H1 (cell line): ENCODE measurements at regions not wholly inside any gene's neighbourhood (a gene's known extent, or its start where the extent isn't known, plus 50 kb on each side); places are given as distances from the start of the nearest gene placed in this dataset.

ENCODE experiments used
- CTCF ChIA-PET: fragments of 300-600 bp; sonication (Branson Sonifier 250); formaldehyde crosslinking; loops from one replicate; lab custom pipeline; 2021; ENCODE audit not compliant: partially characterized antibody; lab: Charles Lee
- POLR2A ChIA-PET: fragments of 300-600 bp; sonication (Branson Sonifier 250); formaldehyde crosslinking; loops from one replicate; lab custom pipeline; 2021; ENCODE audit warnings: inconsistent platforms; ENCODE audit not compliant: partially characterized antibody; lab: Charles Lee
- DNase-seq, 2 experiments: peaks; one replicate each; pipeline versions ENCODE4 v3.0.0 to v3.0.0-alpha.2; 2010 to 2022; ENCODE audit warnings: low spot score in 2 of 2, low read depth in 1 of 2, mixed read lengths in 1 of 2
- FAIRE-seq: peaks from 2 replicates; lab custom pipeline; 2011; peaks lifted over from hg19 to GRCh38; lab: Jason Lieb, UNC
- H2AFZ ChIP-seq: 2 replicates; pipeline ENCODE4 v1.8.1; 2012; ENCODE audit warnings: low read length, inconsistent platforms
- H2AK5ac ChIP-seq: 2 replicates; pipeline ENCODE4 v1.6.1; 2013; ENCODE audit warnings: low read depth, low read length
- H2BK120ac ChIP-seq: replicated peaks from 2 replicates; pipeline ENCODE3; 2013; ENCODE audit warnings: low read depth, low read length, inconsistent platforms
- H2BK12ac ChIP-seq: 2 replicates; pipeline ENCODE4 v1.6.1; 2013; ENCODE audit warnings: low read depth, low read length
- H2BK15ac ChIP-seq: 2 replicates; pipeline ENCODE4 v1.6.1; 2013; ENCODE audit warnings: low read length
- H2BK20ac ChIP-seq: 2 replicates; pipeline ENCODE4 v1.6.1; 2013; ENCODE audit warnings: low read length
- H2BK5ac ChIP-seq: 2 replicates; pipeline ENCODE4 v1.6.1; 2013; ENCODE audit warnings: low read depth, low read length
- H3K14ac ChIP-seq: 2 replicates; pipeline ENCODE4 v1.6.1; 2013; ENCODE audit warnings: inconsistent platforms; ENCODE audit not compliant: insufficient read length
- H3K18ac ChIP-seq: 2 replicates; pipeline ENCODE4 v1.6.1; 2013; ENCODE audit warnings: low read length; ENCODE audit errors: extremely low read depth
- H3K23ac ChIP-seq: 2 replicates; pipeline ENCODE4 v1.6.1; 2013; ENCODE audit warnings: inconsistent platforms; ENCODE audit not compliant: insufficient read length
- H3K23me2 ChIP-seq: 2 replicates; pipeline ENCODE4 v1.6.1; 2013; ENCODE audit warnings: low read depth, low read length
- H3K27ac ChIP-seq: 2 replicates; pipeline ENCODE4 v1.6.1; 2011; ENCODE audit warnings: low read depth, low read length, inconsistent platforms
- H3K27me3 ChIP-seq, 4 experiments: replicated peaks in 1 of 4; 1 replicate in 1 of 4; 2 replicates in 3 of 4; pipeline versions ENCODE4 v1.6.1 to v1.8.1; 2011 to 2013; ENCODE audit warnings: low read length in 3 of 4, mild to moderate bottlenecking in 3 of 4, inconsistent platforms in 2 of 4, mixed read lengths in 2 of 4, moderate library complexity in 1 of 4; ENCODE audit not compliant: control insufficient read depth in 3 of 4, insufficient read depth in 3 of 4; ENCODE audit errors: extremely low read depth in 1 of 4
- H3K36me3 ChIP-seq, 4 experiments: 2 replicates each; pipeline versions ENCODE4 v1.6.1 to v1.8.1; 2011 to 2013; ENCODE audit warnings: mild to moderate bottlenecking in 4 of 4, low read length in 3 of 4, moderate library complexity in 2 of 4, control low read depth in 1 of 4, inconsistent platforms in 1 of 4; ENCODE audit not compliant: insufficient read depth in 4 of 4, control insufficient read depth in 2 of 4
- H3K4ac ChIP-seq: replicated peaks from 2 replicates; pipeline ENCODE3; 2013; ENCODE audit warnings: low read length, low read depth, mixed read lengths, inconsistent platforms; ENCODE audit not compliant: insufficient read length
- H3K4me1 ChIP-seq, 4 experiments: replicated peaks in 1 of 4; 1 replicate in 1 of 4; 2 replicates in 3 of 4; pipeline versions ENCODE4 v1.6.1 to v1.8.1; 2011 to 2013; ENCODE audit warnings: low read length in 3 of 4, inconsistent platforms in 2 of 4, mixed read lengths in 1 of 4; ENCODE audit not compliant: insufficient read depth in 4 of 4, control insufficient read depth in 3 of 4
- H3K4me2 ChIP-seq, 2 experiments: 2 replicates each; pipeline versions ENCODE4 v1.6.1 to v1.8.1; 2011 to 2013; ENCODE audit warnings: low read depth in 2 of 2, low read length in 2 of 2, control low read depth in 1 of 2, inconsistent platforms in 1 of 2, mild to moderate bottlenecking in 1 of 2; ENCODE audit not compliant: insufficient read depth in 1 of 2
- H3K4me3 ChIP-seq, 4 experiments: fragments of 200-600, 300-600 bp in 1 of 4; sonication (generic), shearing (Covaris generic), sonication (Bioruptor Twin) in 1 of 4; 2 replicates each; pipeline versions ENCODE4 v1.5.1 to v1.8.1; 2011 to 2016; ENCODE audit warnings: low read length in 4 of 4, low read depth in 3 of 4, control low read depth in 2 of 4, inconsistent platforms in 2 of 4, mild to moderate bottlenecking in 2 of 4, mixed read lengths in 1 of 4, moderate library complexity in 1 of 4; ENCODE audit not compliant: insufficient read depth in 2 of 4; ENCODE audit errors: extremely low read depth in 1 of 4
- H3K56ac ChIP-seq: replicated peaks from 2 replicates; pipeline ENCODE3; 2013; ENCODE audit warnings: low read depth, mild to moderate bottlenecking, mixed read lengths, low read length, inconsistent platforms; ENCODE audit not compliant: insufficient read length
- H3K79me1 ChIP-seq: 2 replicates; pipeline ENCODE4 v1.6.1; 2013; ENCODE audit warnings: low read depth, low read length, control low read depth
- H3K79me2 ChIP-seq, 2 experiments: 2 replicates each; pipeline versions ENCODE4 v1.6.1 to v1.8.1; 2012 to 2013; ENCODE audit warnings: low read length in 2 of 2, mild to moderate bottlenecking in 2 of 2, inconsistent platforms in 1 of 2; ENCODE audit not compliant: insufficient read depth in 2 of 2, control insufficient read depth in 1 of 2
- H3K9ac ChIP-seq, 4 experiments: replicated peaks in 1 of 4; 1 replicate in 1 of 4; 2 replicates in 3 of 4; pipeline versions ENCODE4 v1.6.1 to v1.8.1; 2011 to 2013; ENCODE audit warnings: low read depth in 3 of 4, low read length in 3 of 4, control low read depth in 2 of 4, mild to moderate bottlenecking in 2 of 4, moderate library complexity in 2 of 4, inconsistent platforms in 1 of 4; ENCODE audit errors: extremely low read depth in 1 of 4
- H3K9me3 ChIP-seq, 2 experiments: 2 replicates each; pipeline versions ENCODE4 v1.6.1 to v1.8.1; 2012 to 2013; ENCODE audit warnings: mild to moderate bottlenecking in 2 of 2, moderate library complexity in 2 of 2, control low read depth in 1 of 2, inconsistent platforms in 1 of 2, low read depth in 1 of 2, low read length in 1 of 2, mixed read lengths in 1 of 2; ENCODE audit not compliant: insufficient read depth in 2 of 2
- H4K20me1 ChIP-seq, 2 experiments: replicated peaks in 1 of 2; 2 replicates each; pipeline versions ENCODE3 to v1.8.1; 2011 to 2013; ENCODE audit warnings: inconsistent platforms in 2 of 2, low read length in 2 of 2, mild to moderate bottlenecking in 1 of 2; ENCODE audit not compliant: insufficient read depth in 2 of 2, control insufficient read depth in 1 of 2
- H4K5ac ChIP-seq: 2 replicates; pipeline ENCODE4 v1.6.1; 2013; ENCODE audit warnings: low read length, low read depth, mixed read lengths, inconsistent platforms; ENCODE audit not compliant: insufficient read length
- H4K8ac ChIP-seq: 2 replicates; pipeline ENCODE4 v1.8.0; 2013; ENCODE audit warnings: mild to moderate bottlenecking, moderate library complexity, low read length, inconsistent platforms; ENCODE audit not compliant: insufficient read depth; ENCODE audit errors: extremely low read depth
- H4K91ac ChIP-seq: replicated peaks from 2 replicates; pipeline ENCODE3; 2013; ENCODE audit warnings: low read length, mixed read lengths, inconsistent platforms; ENCODE audit not compliant: insufficient read length
- BCL11A ChIP-seq, 2 experiments: IDR thresholded peaks; one replicate each; pipeline ENCODE4 v1.6.1; 2011; ENCODE audit warnings: low read depth in 2 of 2, low read length in 2 of 2, mild to moderate bottlenecking in 2 of 2
- EGR1 ChIP-seq: IDR thresholded peaks from 2 replicates; pipeline ENCODE4 v1.6.1; 2011; ENCODE audit warnings: low read depth, low read length, borderline replicate concordance
- EP300 ChIP-seq, 2 experiments: IDR thresholded peaks; 1 replicate in 1 of 2; 2 replicates in 1 of 2; pipeline ENCODE4 v1.6.1; 2011 to 2012; ENCODE audit warnings: low read depth in 2 of 2, low read length in 2 of 2, mild to moderate bottlenecking in 2 of 2, borderline replicate concordance in 1 of 2, inconsistent platforms in 1 of 2, moderate library complexity in 1 of 2
- HDAC2 ChIP-seq, 2 experiments: fragments of 300-600 bp in 1 of 2; sonication (generic) in 1 of 2; IDR thresholded peaks; 2 replicates each; pipeline ENCODE4 v1.6.1; 2011 to 2012; ENCODE audit warnings: low read depth in 2 of 2, low read length in 2 of 2, mild to moderate bottlenecking in 2 of 2, moderate library complexity in 2 of 2, borderline replicate concordance in 1 of 2, inconsistent platforms in 1 of 2
- HDAC6 ChIP-seq: IDR thresholded peaks from one replicate; pipeline ENCODE4 v1.7.1; 2012; ENCODE audit warnings: low read depth, mild to moderate bottlenecking, inconsistent platforms, low read length, moderate library complexity
- JUND ChIP-seq: IDR thresholded peaks from 2 replicates; pipeline ENCODE4 v1.6.1; 2011; ENCODE audit warnings: mild to moderate bottlenecking, improper control_type of control experiment, low read length
- POU5F1 ChIP-seq: IDR thresholded peaks from 2 replicates; pipeline ENCODE4 v1.6.1; 2011; ENCODE audit warnings: low read depth, mild to moderate bottlenecking, low read length, moderate library complexity
- RNF2 ChIP-seq: fragments of 200-900, 300-1000 bp; sonication (generic); IDR thresholded peaks from 2 replicates; pipeline ENCODE4 v1.7.1; 2016; ENCODE audit warnings: borderline replicate concordance, low read depth, mild to moderate bottlenecking, antibody characterized with exemption, low read length; ENCODE audit not compliant: poor library complexity, severe bottlenecking; ENCODE audit errors: missing control alignments
- SIN3A ChIP-seq, 2 experiments: IDR thresholded peaks in 1 of 2; conservative IDR thresholded peaks in 1 of 2; 2 replicates each; pipeline ENCODE4 v1.6.1; 2011 to 2012; ENCODE audit warnings: low read length in 2 of 2, improper control_type of control experiment in 1 of 2, low read depth in 1 of 2, mild to moderate bottlenecking in 1 of 2
- SIX5 ChIP-seq: IDR thresholded peaks from 2 replicates; pipeline ENCODE4 v1.6.1; 2011; ENCODE audit warnings: mild to moderate bottlenecking, low read depth, low read length
- SP1 ChIP-seq: IDR thresholded peaks from 2 replicates; pipeline ENCODE4 v1.6.1; 2011; ENCODE audit warnings: low read depth, low read length
- SP2 ChIP-seq: IDR thresholded peaks from 2 replicates; pipeline ENCODE4 v1.6.1; 2012; ENCODE audit warnings: mild to moderate bottlenecking, low read length, inconsistent platforms
- SRF ChIP-seq: IDR thresholded peaks from 2 replicates; pipeline ENCODE4 v1.6.1; 2011; ENCODE audit warnings: mild to moderate bottlenecking, low read depth, low read length, moderate library complexity
- TAF1 ChIP-seq: IDR thresholded peaks from 2 replicates; pipeline ENCODE4 v1.6.1; 2011; ENCODE audit warnings: mild to moderate bottlenecking, low read depth, low read length
- TCF12 ChIP-seq: IDR thresholded peaks from 2 replicates; pipeline ENCODE4 v1.6.1; 2011; ENCODE audit warnings: low read depth, mild to moderate bottlenecking, low read length
- WGBS, 2 experiments: shearing (Covaris generic) in 1 of 2; methylation state at CpG; one replicate each; pipeline versions ENCODE4 v1.1.6 to v1.1.7; 2013 to 2015; ENCODE audit warnings: low lambda C conversion rate in 2 of 2, mixed read lengths in 2 of 2, inconsistent platforms in 1 of 2, low coverage in 1 of 2, missing lambda C conversion rate in 1 of 2; ENCODE audit not compliant: insufficient replicate concordance in 2 of 2, insufficient coverage in 1 of 2, insufficient read length in 1 of 2; ENCODE audit errors: extremely low coverage in 1 of 2, missing lambda C conversion rate in 1 of 2; 5-methylcytosine and 5-hydroxymethylcytosine counted together

DNA sequence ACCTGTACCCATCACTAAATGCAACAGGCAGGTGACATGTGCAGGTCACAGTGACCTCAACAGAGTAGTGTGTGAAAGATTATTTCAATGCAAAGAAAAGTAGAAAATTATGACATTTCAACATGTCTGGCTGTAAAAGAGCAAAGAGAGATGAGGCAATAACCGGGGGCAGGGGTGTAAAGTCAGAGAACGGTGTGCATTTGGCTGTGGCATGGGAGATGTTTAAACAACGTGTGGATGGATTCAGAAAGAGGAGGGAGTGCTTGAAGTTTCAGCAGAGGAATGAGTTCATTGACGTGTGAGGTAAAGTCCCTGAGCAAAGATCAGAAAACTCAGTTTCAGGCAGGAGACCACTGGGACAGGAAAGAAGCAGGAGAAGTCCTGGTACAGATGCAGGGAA lies 229.7 kb downstream of the BUD13 start:
- H2AFZ ChIP-seq, result no peak overlapping the region
- ChIA-PET CTCF (no interaction called here), POLR2A (no interaction called here)
- WGBS, 2 experiments, result 84% methylated on average over 4 of the region's 4 CpGs; no CpG with 5 or more reads in 1 of the 2 experiments
- no peak overlapping the region for H3K4me2 ChIP-seq
- no peak overlapping the region for H3K27ac ChIP-seq
- no peaks in the 10 kb centered on the region for H3K36me3 ChIP-seq
- H2BK12ac ChIP-seq, result no peak overlapping the region
- no peak for FAIRE-seq
- no peak overlapping the region for H3K9ac ChIP-seq
- no peaks in the 10 kb centered on the region; a peak in 1 of 7 replicates for H3K4me1 ChIP-seq
- DNase-seq, result no peak
- no peak overlapping the region for H4K5ac ChIP-seq
- H3K23me2 ChIP-seq, result no peaks in the 10 kb centered on the region; the same call in 1 of the 2 replicates
- H4K8ac ChIP-seq, result no peak overlapping the region
- no peak overlapping the region for H3K14ac ChIP-seq
- no peak overlapping the region for H3K18ac ChIP-seq
- no peak overlapping the region for H2BK5ac ChIP-seq
- no peak overlapping the region for H2AK5ac ChIP-seq
- H3K27me3 ChIP-seq, result peaks cover 0 to 4% (median 2%) of the 10 kb centered on the region in 4 experiments; a peak in 2 of 7 replicates
- no peak overlapping the region for H2BK15ac ChIP-seq
- peaks cover 0 to 3% of the 10 kb centered on the region in 2 experiments; a peak in 1 of 4 replicates for H3K9me3 ChIP-seq
- H3K79me2 ChIP-seq, result no peaks in the 10 kb centered on the region
- H3K4ac ChIP-seq, result no peak overlapping the region
- H2BK120ac ChIP-seq, result no peak overlapping the region
- no peak overlapping the region for H3K23ac ChIP-seq
- no peaks in the 10 kb centered on the region for H3K79me1 ChIP-seq
- H3K56ac ChIP-seq, result no peak overlapping the region
- no peak overlapping the region for H4K91ac ChIP-seq
- H2BK20ac ChIP-seq, result no peak overlapping the region
- no peaks in the 10 kb centered on the region for H4K20me1 ChIP-seq
- H3K4me3 ChIP-seq, result no peak overlapping the region
- TF ChIP-seq SP2, result no peak
- no peak for TF ChIP-seq SIX5
- no peak for TF ChIP-seq EGR1
- no peak for TF ChIP-seq SIN3A (conservative IDR thresholded peaks at IDR 0.05 in 1 of 2, IDR thresholded peaks at IDR 0.05 in 1 of 2; ENCODE audit: low read depth in 1 of 2, low read length in 2 of 2)
- TF ChIP-seq BCL11A (IDR thresholded peaks at IDR 0.05; ENCODE audit: low read depth in 2 of 2, low read length in 2 of 2), result no peak
- TF ChIP-seq HDAC6, result no peak
- TF ChIP-seq TCF12, result no peak
- no peak for TF ChIP-seq RNF2
- TF ChIP-seq SRF, result no peak
- no peak for TF ChIP-seq EP300 (IDR thresholded peaks at IDR 0.05; ENCODE audit: borderline replicate concordance in 1 of 2, low read depth in 2 of 2, low read length in 2 of 2)
- no peak for TF ChIP-seq TAF1
- no peak for TF ChIP-seq JUND
- no peak for TF ChIP-seq HDAC2 (IDR thresholded peaks at IDR 0.05; ENCODE audit: borderline replicate concordance in 1 of 2, low read depth in 2 of 2, low read length in 2 of 2)
- TF ChIP-seq SP1, result no peak
- TF ChIP-seq POU5F1, result no peak
